BLaER1 (cell line): ENCODE measurements at regions not wholly inside any gene's neighbourhood (a gene's known extent, or its start where the extent isn't known, plus 50 kb on each side); places are given as distances from the start of the nearest gene placed in this dataset.

Source experiments
- H3K27ac ChIP-seq: shearing (Covaris generic); formaldehyde crosslinking; 2 replicates; pipeline ENCODE4 v1.8.1; 2022
- H3K27me3 ChIP-seq: shearing (Covaris generic); formaldehyde crosslinking; 2 replicates; pipeline ENCODE4 v1.8.1; 2022
- H3K36me3 ChIP-seq: shearing (Covaris generic); formaldehyde crosslinking; 2 replicates; pipeline ENCODE4 v1.8.1; 2022
- H3K4me1 ChIP-seq: shearing (Covaris generic); formaldehyde crosslinking; 2 replicates; pipeline ENCODE4 v1.8.1; 2022
- H3K4me2 ChIP-seq: shearing (Covaris generic); formaldehyde crosslinking; 2 replicates; pipeline ENCODE4 v1.8.1; 2022
- H3K4me3 ChIP-seq: shearing (Covaris generic); formaldehyde crosslinking; 2 replicates; pipeline ENCODE4 v1.8.1; 2022
- H3K9ac ChIP-seq: shearing (Covaris generic); formaldehyde crosslinking; 2 replicates; pipeline ENCODE4 v1.8.1; 2022
- H3K9me3 ChIP-seq: shearing (Covaris generic); formaldehyde crosslinking; 2 replicates; pipeline ENCODE4 v1.8.1; 2022
- H4K20me1 ChIP-seq: shearing (Covaris generic); formaldehyde crosslinking; 2 replicates; pipeline ENCODE4 v1.8.1; 2022
- Cebpa-rat ChIP-seq: shearing (Covaris generic); IDR thresholded peaks from 2 replicates; pipeline ENCODE4 v1.8.1; 2022

DNA sequence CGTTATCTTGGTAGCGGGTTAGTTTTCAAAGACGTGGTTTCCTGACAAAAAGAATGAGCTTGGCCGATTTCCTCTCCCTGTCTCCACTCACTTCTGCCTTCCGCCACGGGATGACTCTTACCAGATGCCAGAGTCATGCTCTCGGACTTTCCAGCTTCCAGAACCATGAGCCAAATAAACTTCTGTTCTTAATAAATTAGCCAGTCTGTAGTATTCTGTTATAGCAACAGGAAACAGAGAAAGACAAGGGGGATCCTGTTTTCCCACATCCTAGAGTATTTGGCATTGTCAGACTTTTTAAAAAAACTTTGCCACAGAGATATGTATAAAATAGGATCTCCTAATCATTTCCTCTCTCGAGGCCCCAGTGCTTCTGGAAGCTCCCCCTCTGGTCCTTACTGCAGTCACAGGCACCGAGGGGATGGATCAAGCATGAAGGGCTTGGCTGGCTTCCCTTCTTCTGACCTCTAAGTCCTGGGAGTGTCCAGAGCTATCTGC, 84.9 kb upstream of the NAA20 start:
- Histone ChIP-seq H3K9me3 (no peaks in the 10 kb centered on the region), H3K4me3 (no peak overlapping the region), H3K27ac (no peak overlapping the region), H3K36me3 (no peaks in the 10 kb centered on the region), H3K4me1 (peaks cover 52% of the 10 kb centered on the region), H3K27me3 (no peaks in the 10 kb centered on the region), H3K4me2 (peak overlapping the region; percentile 27), H3K9ac (no peak overlapping the region), H4K20me1 (no peaks in the 10 kb centered on the region)
- no peak for TF ChIP-seq Cebpa-rat

DNA sequence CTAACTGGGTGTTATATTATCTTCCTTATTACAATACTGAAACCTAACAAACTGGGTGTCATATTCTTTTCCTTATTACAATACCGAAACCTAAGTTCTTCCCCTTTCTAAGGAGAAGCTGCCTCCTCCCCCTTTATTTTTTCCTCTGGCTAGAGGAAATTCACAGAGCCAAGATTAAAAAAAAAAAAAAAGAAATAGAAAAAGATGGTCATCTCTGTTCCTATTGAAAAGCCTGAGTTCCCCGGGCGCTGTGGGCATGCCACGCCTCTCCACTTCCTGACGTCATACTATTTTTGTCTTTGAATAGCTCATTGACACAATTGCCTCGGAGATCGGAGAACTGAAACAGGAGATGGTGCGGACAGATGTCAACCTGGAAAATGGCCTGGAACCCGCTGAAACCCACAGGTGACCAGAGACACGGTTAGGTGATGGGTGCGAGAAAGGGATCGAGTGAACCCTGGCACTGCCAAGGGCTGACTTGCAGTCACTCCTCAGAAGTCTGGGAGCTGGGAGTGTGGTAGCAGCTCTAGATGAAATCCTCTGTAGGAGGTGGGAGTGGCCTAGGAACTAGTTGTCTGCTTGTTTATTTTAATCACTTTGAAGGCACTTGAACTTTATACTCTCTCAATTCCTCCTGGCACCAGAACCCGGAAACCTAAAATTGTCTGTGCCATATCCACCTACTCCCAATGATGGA, 82.2 kb upstream of the NAA20 start:
- Histone ChIP-seq H3K4me1 (peaks cover 76% of the 10 kb centered on the region), H4K20me1 (no peaks in the 10 kb centered on the region), H3K27ac (no peak overlapping the region), H3K27me3 (no peaks in the 10 kb centered on the region), H3K9me3 (no peaks in the 10 kb centered on the region), H3K9ac (no peak overlapping the region), H3K4me2 (peak overlapping the region; percentile 91), H3K4me3 (peak overlapping the region; percentile 43), H3K36me3 (no peaks in the 10 kb centered on the region)
- TF ChIP-seq Cebpa-rat: no peak

DNA sequence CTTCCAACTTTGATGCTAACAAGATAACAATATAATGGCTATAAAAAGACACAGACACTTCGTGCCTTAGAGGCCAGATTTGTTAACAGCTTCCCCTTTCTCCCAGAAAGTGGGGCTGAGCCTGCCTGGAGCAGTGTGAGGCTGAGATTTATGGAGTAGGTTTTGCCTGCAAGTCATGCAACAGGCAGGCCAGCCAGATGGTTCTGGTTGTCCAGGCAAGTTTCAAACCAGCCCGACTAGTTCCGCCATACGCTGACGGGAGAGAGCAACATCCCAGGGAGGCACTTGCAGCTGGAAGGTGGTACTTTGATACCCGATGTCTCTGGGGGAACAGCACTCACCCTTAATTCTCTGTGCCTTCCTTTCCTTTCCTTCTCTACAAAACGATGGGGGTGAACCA, 81.3 kb upstream of the NAA20 start:
- Histone ChIP-seq H3K9me3 (no peaks in the 10 kb centered on the region), H3K27ac (no peak overlapping the region), H3K4me3 (no peak overlapping the region), H3K4me2 (peak overlapping the region; percentile 91), H3K4me1 (peaks cover 77% of the 10 kb centered on the region), H4K20me1 (no peaks in the 10 kb centered on the region), H3K27me3 (no peaks in the 10 kb centered on the region), H3K9ac (no peak overlapping the region; the same call in 1 of the 2 replicates), H3K36me3 (no peaks in the 10 kb centered on the region)
- TF ChIP-seq Cebpa-rat: no peak

- H4K20me1 ChIP-seq: no peaks in the 10 kb centered on the region
- TF ChIP-seq Cebpa-rat: no peak
- no peaks in the 10 kb centered on the region for H3K9me3 ChIP-seq
- peak overlapping the region; percentile 52; the same call in 1 of the 2 replicates for H3K9ac ChIP-seq
- no peaks in the 10 kb centered on the region for H3K27me3 ChIP-seq
- H3K36me3 ChIP-seq: no peaks in the 10 kb centered on the region
- peak overlapping the region; percentile 91 for H3K4me2 ChIP-seq
- H3K4me1 ChIP-seq: peaks cover 83% of the 10 kb centered on the region
- H3K27ac ChIP-seq: peak overlapping the region; percentile 60
- H3K4me3 ChIP-seq: peak overlapping the region; percentile 36; the same call in 1 of the 2 replicates
These were observed 80.5 kb upstream of the NAA20 start for GRCh38 chr20:19936466-19937200.

- no peak for TF ChIP-seq Cebpa-rat
- Histone ChIP-seq H3K4me1 (peaks cover 83% of the 10 kb centered on the region), H3K9me3 (no peaks in the 10 kb centered on the region), H3K4me3 (peak overlapping the region; percentile 36; the same call in 1 of the 2 replicates), H3K9ac (peak overlapping the region; percentile 52; the same call in 1 of the 2 replicates), H3K27ac (peak overlapping the region; percentile 60), H3K27me3 (no peaks in the 10 kb centered on the region), H3K36me3 (no peaks in the 10 kb centered on the region), H4K20me1 (no peaks in the 10 kb centered on the region), H3K4me2 (peak overlapping the region; percentile 91)
These were observed 79.9 kb upstream of the NAA20 start for GRCh38 chr20:19937218-19937617.

DNA sequence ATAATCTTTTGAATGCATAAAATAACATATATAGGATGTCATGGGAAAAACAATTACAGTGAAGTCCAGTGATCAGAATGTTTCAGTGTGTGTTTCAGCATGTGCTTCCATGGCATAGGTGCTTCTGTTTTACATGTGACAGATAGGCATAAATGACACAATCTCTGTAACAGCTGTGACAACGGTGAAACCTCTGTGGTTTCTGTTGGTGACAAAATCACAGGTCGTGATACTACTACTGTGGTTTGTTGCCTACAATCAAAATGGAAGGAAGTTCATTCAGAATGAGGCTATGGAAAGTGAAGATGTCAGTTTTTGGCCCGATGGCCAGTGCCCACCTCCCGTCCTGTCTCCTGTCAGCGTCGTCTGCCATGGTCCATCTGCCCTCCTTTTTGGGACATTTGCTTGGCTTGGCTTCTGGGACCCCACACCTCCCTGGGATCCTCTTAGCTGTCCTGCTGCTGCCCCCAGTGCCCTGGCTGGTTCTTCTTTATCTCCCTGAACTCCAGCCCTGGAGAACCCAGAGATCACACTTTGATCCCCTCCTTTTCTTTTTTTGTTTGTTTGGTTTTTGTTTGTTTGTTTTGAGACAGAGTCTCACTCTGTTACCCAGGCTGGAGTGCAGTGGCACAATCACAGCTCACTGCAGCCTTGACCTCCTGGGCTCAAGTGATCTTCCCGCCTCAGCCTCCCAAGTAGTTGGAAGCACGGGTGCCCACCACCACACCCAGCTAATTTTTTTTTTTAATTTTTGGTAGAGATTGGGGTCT, 79.3 kb upstream of the NAA20 start:
- Histone ChIP-seq H3K9me3 (no peaks in the 10 kb centered on the region), H4K20me1 (no peaks in the 10 kb centered on the region), H3K36me3 (no peaks in the 10 kb centered on the region), H3K4me2 (peak overlapping the region; percentile 91), H3K4me3 (peak overlapping the region; percentile 36; the same call in 1 of the 2 replicates), H3K9ac (peak overlapping the region; percentile 52; the same call in 1 of the 2 replicates), H3K4me1 (peaks cover 86% of the 10 kb centered on the region), H3K27ac (peak overlapping the region; percentile 60), H3K27me3 (no peaks in the 10 kb centered on the region)
- TF ChIP-seq Cebpa-rat: peak; percentile 49; the same call in 1 of the 2 replicates

DNA sequence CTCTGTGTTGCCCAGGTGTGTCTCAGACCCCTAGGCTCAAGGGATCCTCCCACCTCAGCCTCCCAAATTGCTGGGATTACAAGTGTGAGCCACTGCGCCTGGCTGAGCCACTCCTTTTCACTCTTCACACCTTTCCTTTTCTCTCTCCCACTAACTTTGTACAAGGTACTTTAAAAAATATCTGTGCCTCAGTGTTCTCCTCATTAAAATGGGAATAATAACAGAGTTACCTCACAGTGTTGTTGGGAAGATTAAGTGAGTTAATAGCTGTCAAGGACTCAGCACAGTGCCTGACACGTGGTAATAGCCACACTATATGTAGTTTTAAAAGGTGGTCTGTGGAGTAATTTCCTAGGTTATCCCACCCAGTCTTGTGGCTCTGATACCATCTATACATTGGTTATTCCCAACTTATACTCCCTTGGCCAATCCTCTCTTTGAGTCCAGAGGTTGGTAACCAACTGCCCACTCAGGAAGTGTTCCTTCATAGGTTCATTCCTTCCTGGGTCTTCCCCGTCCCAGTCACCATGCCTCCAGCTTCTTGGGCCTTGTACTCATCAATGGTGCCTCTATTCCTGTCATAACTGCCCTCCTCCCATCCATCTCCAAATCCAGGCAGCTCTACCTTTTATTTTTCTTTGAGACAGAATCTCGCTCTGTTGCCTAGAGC, 78.6 kb upstream of the NAA20 start:
- Histone ChIP-seq H3K9me3 (no peaks in the 10 kb centered on the region), H3K36me3 (no peaks in the 10 kb centered on the region), H3K4me3 (no peak overlapping the region), H3K4me2 (peak overlapping the region; percentile 91), H3K4me1 (peaks cover 93% of the 10 kb centered on the region), H4K20me1 (no peaks in the 10 kb centered on the region), H3K27ac (peak overlapping the region; percentile 60), H3K9ac (no peak overlapping the region), H3K27me3 (no peaks in the 10 kb centered on the region)
- TF ChIP-seq Cebpa-rat: no peak

DNA sequence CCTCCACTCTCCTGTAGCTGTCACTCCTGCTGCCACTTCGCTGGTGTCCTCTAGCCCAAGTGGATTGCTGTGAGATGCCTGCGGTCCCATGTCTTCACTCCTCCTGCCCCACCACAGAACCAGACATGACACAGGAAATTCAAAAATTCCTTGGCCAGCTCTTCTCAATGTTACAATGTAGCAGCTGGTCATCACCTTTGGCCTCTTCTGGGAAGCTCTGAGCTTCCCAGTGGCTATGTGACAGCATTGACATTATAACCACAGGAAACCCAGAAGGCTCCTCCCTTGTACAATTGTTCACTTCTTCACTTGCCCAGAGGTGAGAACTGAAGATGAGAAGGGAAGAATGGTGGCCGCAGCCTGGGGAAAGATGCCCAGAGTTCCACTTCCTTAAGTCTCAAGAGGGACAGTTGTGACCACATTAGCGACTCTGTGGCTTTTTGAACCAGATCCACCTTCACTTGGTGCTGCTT, 76.1 kb upstream of the NAA20 start:
- H3K4me2 ChIP-seq: peak overlapping the region; percentile 63
- peaks cover 96% of the 10 kb centered on the region for H3K4me1 ChIP-seq
- TF ChIP-seq Cebpa-rat: no peak
- H3K4me3 ChIP-seq: no peak overlapping the region
- no peaks in the 10 kb centered on the region for H3K36me3 ChIP-seq
- no peaks in the 10 kb centered on the region for H3K9me3 ChIP-seq
- H3K9ac ChIP-seq: no peak overlapping the region
- no peaks in the 10 kb centered on the region for H4K20me1 ChIP-seq
- no peaks in the 10 kb centered on the region for H3K27me3 ChIP-seq
- peak overlapping the region; percentile 32 for H3K27ac ChIP-seq

GRCh38 chr20:19942611-19943010, 74.6 kb upstream of the NAA20 start:
- H3K4me3 ChIP-seq: no peak overlapping the region
- TF ChIP-seq Cebpa-rat: no peak
- H3K9me3 ChIP-seq: no peaks in the 10 kb centered on the region
- H3K36me3 ChIP-seq: no peaks in the 10 kb centered on the region
- peak overlapping the region; percentile 45 for H3K4me2 ChIP-seq
- peak overlapping the region; percentile 27; the same call in 1 of the 2 replicates for H3K27ac ChIP-seq
- no peaks in the 10 kb centered on the region for H4K20me1 ChIP-seq
- H3K9ac ChIP-seq: no peak overlapping the region; the same call in 1 of the 2 replicates
- H3K27me3 ChIP-seq: no peaks in the 10 kb centered on the region
- H3K4me1 ChIP-seq: peaks cover 85% of the 10 kb centered on the region
